ENCODE measurements at regions not wholly inside any gene's neighbourhood (a gene's known extent, or its start where the extent isn't known, plus 50 kb on each side); places are given as distances from the start of the nearest gene placed in this dataset.

GRCh38 chr10:116000151-116000842 lies 272.7 kb downstream of the GFRA1 start:
- intact Hi-C loops (cut with micrococcal nuclease), result no loop called here
- Histone ChIP-seq H3K4me3 (no peak overlapping the region), H3K4me1 (peaks cover 12% of the 10 kb centered on the region), H3K36me3 (no peaks in the 10 kb centered on the region), H3K27ac (replicated peaks) (no peak overlapping the region), H3K9me3 (replicated peaks) (peaks cover 5% of the 10 kb centered on the region), H3K27me3 (ENCODE audit: low read depth) (peaks cover 3% of the 10 kb centered on the region)
- TF ChIP-seq, protein P1, sequence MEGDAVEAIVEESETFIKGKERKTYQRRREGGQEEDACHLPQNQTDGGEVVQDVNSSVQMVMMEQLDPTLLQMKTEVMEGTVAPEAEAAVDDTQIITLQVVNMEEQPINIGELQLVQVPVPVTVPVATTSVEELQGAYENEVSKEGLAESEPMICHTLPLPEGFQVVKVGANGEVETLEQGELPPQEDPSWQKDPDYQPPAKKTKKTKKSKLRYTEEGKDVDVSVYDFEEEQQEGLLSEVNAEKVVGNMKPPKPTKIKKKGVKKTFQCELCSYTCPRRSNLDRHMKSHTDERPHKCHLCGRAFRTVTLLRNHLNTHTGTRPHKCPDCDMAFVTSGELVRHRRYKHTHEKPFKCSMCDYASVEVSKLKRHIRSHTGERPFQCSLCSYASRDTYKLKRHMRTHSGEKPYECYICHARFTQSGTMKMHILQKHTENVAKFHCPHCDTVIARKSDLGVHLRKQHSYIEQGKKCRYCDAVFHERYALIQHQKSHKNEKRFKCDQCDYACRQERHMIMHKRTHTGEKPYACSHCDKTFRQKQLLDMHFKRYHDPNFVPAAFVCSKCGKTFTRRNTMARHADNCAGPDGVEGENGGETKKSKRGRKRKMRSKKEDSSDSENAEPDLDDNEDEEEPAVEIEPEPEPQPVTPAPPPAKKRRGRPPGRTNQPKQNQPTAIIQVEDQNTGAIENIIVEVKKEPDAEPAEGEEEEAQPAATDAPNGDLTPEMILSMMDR (IDR thresholded peaks at IDR 0.05; ENCODE audit: borderline replicate concordance), result no peak
- no peak for DNase-seq
